H1 (cell line): ENCODE measurements at regions not wholly inside any gene's neighbourhood (a gene's known extent, or its start where the extent isn't known, plus 50 kb on each side); places are given as distances from the start of the nearest gene placed in this dataset.

ENCODE experiments used
- CEBPB ChIP-seq: IDR thresholded peaks from 2 replicates; pipeline ENCODE4 v1.6.1; 2012; ENCODE audit warnings: low read depth, low read length
- CHD7 ChIP-seq: fragments of 300-600 bp; sonication (generic); IDR thresholded peaks from 2 replicates; pipeline ENCODE4 v1.7.1; 2012; ENCODE audit warnings: low read length, moderate library complexity, mild to moderate bottlenecking, inconsistent platforms; ENCODE audit not compliant: insufficient replicate concordance
- KDM5A ChIP-seq: fragments of 200-600 bp; IDR thresholded peaks from 2 replicates; pipeline ENCODE4 v1.7.1; 2012; ENCODE audit warnings: mild to moderate bottlenecking, low read length, inconsistent platforms, mixed read lengths
- NANOG ChIP-seq: IDR thresholded peaks from 2 replicates; pipeline ENCODE4 v1.6.1; 2011; ENCODE audit warnings: low read length, low read depth, mild to moderate bottlenecking, inconsistent platforms; ENCODE audit not compliant: insufficient read depth, poor library complexity, severe bottlenecking
- PHF8 ChIP-seq: fragments of 200-600 bp; sonication (generic); conservative IDR thresholded peaks from 2 replicates; pipeline ENCODE4 v1.7.1; 2012; ENCODE audit warnings: low read depth, mild to moderate bottlenecking, inconsistent platforms, low read length, moderate library complexity
- POLR2AphosphoS5 ChIP-seq: IDR thresholded peaks from 2 replicates; pipeline ENCODE4 v1.6.1; 2011; ENCODE audit warnings: low read depth, low read length
- RAD21 ChIP-seq, 2 experiments: IDR thresholded peaks in 1 of 2; conservative IDR thresholded peaks in 1 of 2; 2 replicates each; pipeline ENCODE4 v1.6.1; 2011; ENCODE audit warnings: low read depth in 2 of 2, low read length in 2 of 2, improper control_type of control experiment in 1 of 2, inconsistent platforms in 1 of 2, mild to moderate bottlenecking in 1 of 2, moderate library complexity in 1 of 2
- ZNF274 ChIP-seq: IDR thresholded peaks from 2 replicates; pipeline ENCODE4 v1.7.0; 2012; ENCODE audit warnings: low read length, borderline replicate concordance; ENCODE audit errors: extremely low read depth

GRCh38 chr3:82741346-82741745 is 979.9 kb upstream of the GBE1 start (continued):
- TF ChIP-seq CHD7 (no peak), ZNF274 (no peak), RAD21 (IDR thresholded peaks at IDR 0.05 in 1 of 2, conservative IDR thresholded peaks at IDR 0.05 in 1 of 2; ENCODE audit: low read depth in 2 of 2, low read length in 2 of 2) (no peak), POLR2AphosphoS5 (no peak), NANOG (no peak), PHF8 (no peak), KDM5A (no peak), CEBPB (no peak)
- TF ChIP-seq, all 59 proteins: peak for 0
